ENCODE measurements at regions not wholly inside any gene's neighbourhood (a gene's known extent, or its start where the extent isn't known, plus 50 kb on each side); places are given as distances from the start of the nearest gene placed in this dataset.

GRCh38 chr5:52655163-52655562 lies 132.6 kb upstream of the ITGA1 start:
- TF ChIP-seq EP300 (IDR thresholded peaks at IDR 0.05) (no peak), POLR2AphosphoS5 (IDR thresholded peaks at IDR 0.05) (no peak), POLR2A (IDR thresholded peaks at IDR 0.05) (no peak)
- TF ChIP-seq, protein P1, sequence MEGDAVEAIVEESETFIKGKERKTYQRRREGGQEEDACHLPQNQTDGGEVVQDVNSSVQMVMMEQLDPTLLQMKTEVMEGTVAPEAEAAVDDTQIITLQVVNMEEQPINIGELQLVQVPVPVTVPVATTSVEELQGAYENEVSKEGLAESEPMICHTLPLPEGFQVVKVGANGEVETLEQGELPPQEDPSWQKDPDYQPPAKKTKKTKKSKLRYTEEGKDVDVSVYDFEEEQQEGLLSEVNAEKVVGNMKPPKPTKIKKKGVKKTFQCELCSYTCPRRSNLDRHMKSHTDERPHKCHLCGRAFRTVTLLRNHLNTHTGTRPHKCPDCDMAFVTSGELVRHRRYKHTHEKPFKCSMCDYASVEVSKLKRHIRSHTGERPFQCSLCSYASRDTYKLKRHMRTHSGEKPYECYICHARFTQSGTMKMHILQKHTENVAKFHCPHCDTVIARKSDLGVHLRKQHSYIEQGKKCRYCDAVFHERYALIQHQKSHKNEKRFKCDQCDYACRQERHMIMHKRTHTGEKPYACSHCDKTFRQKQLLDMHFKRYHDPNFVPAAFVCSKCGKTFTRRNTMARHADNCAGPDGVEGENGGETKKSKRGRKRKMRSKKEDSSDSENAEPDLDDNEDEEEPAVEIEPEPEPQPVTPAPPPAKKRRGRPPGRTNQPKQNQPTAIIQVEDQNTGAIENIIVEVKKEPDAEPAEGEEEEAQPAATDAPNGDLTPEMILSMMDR (IDR thresholded peaks at IDR 0.05) = no peak
